NCI-H1694 treated with DMSO at 0.1 percent for 48 hours (cell line): ENCODE measurements at regions not wholly inside any gene's neighbourhood (a gene's known extent, or its start where the extent isn't known, plus 50 kb on each side); places are given as distances from the start of the nearest gene placed in this dataset.
A peak's percentile ranks its signal among the peaks of the same experiment; 100 is the strongest.
"Not testable (repeated sequence)": the region's sequence is repeated elsewhere in the genome, so short reads cannot be mapped to it uniquely, and the experiment has no call there.

Experiments
- DNase-seq: peaks from one replicate; lab custom pipeline; 2025; lab: John Stamatoyannopoulos, UW

GRCh38 chr6:68235326-68235784, 399.7 kb upstream of the ADGRB3 start:
- no peak for DNase-seq

- DNase-seq: no peak
Measured at GRCh38 chr6:68233623-68234022, 401.5 kb upstream of the ADGRB3 start.

- DNase-seq: no peak
Measured at GRCh38 chr6:68229566-68229965, 405.5 kb upstream of the ADGRB3 start.

GRCh38 chr6:68226460-68226859, 408.6 kb upstream of the ADGRB3 start:
- no peak for DNase-seq

GRCh38 chr6:68225729-68226128, 409.4 kb upstream of the ADGRB3 start:
- DNase-seq: no peak

GRCh38 chr6:68211242-68211795, 423.8 kb upstream of the ADGRB3 start:
- DNase-seq: no peak

GRCh38 chr6:68207612-68208011, 427.5 kb upstream of the ADGRB3 start:
- not testable (repeated sequence) for DNase-seq

- no peak for DNase-seq
Measured at GRCh38 chr6:68200929-68201328, 434.2 kb upstream of the ADGRB3 start.

- no peak for DNase-seq
Measured at GRCh38 chr6:68197356-68197755, 437.7 kb upstream of the ADGRB3 start.

- DNase-seq: peak; percentile 1
Measured at GRCh38 chr6:68196645-68197044, 438.4 kb upstream of the ADGRB3 start.

- not testable (repeated sequence) for DNase-seq
Measured at GRCh38 chr6:68195753-68196152, 439.3 kb upstream of the ADGRB3 start.

GRCh38 chr6:68194846-68195478, 440.1 kb upstream of the ADGRB3 start:
- no peak for DNase-seq

- no peak for DNase-seq
Measured at GRCh38 chr6:68192988-68193387, 442.1 kb upstream of the ADGRB3 start.

GRCh38 chr6:68189217-68189815, 445.8 kb upstream of the ADGRB3 start:
- DNase-seq: no peak

- no peak for DNase-seq
Measured at GRCh38 chr6:68186870-68187269, 448.2 kb upstream of the ADGRB3 start.

GRCh38 chr6:68182386-68182785, 452.7 kb upstream of the ADGRB3 start:
- DNase-seq: no peak

- not testable (repeated sequence) for DNase-seq
Measured at GRCh38 chr6:68181027-68181426, 454.1 kb upstream of the ADGRB3 start.

- DNase-seq: no peak
Measured at GRCh38 chr6:68173616-68174015, 461.5 kb upstream of the ADGRB3 start.

- DNase-seq: no peak
Measured at GRCh38 chr6:68169922-68170321, 465.2 kb upstream of the ADGRB3 start.

- DNase-seq: no peak
Measured at GRCh38 chr6:68167604-68168003, 467.5 kb upstream of the ADGRB3 start.

- not testable (repeated sequence) for DNase-seq
Measured at GRCh38 chr6:68160812-68161211, 474.3 kb upstream of the ADGRB3 start.

GRCh38 chr6:68160348-68160747, 474.7 kb upstream of the ADGRB3 start:
- no peak for DNase-seq

- no peak for DNase-seq
Measured at GRCh38 chr6:68159433-68159832, 475.6 kb upstream of the ADGRB3 start.

- DNase-seq: no peak
Measured at GRCh38 chr6:68158256-68158655, 476.8 kb upstream of the ADGRB3 start.
